A549 (cell line): ENCODE measurements at regions not wholly inside any gene's neighbourhood (a gene's known extent, or its start where the extent isn't known, plus 50 kb on each side); places are given as distances from the start of the nearest gene placed in this dataset.

Experiments used
- ATAC-seq, 2 experiments: fragments of 200-7000 bp in 1 of 2; fragments of >200 bp in 1 of 2; cut with Nextera tagmentation in 1 of 2; cut with Tn5 transposase in 1 of 2; 3 replicates each; pipeline versions ENCODE4 v1.8.0 to v1.9.1; 2018 to 2020; ENCODE audit warnings: mild to moderate bottlenecking in 1 of 2, moderate library complexity in 1 of 2
- CTCF ChIA-PET: fragments of 300-600 bp; sonication (Branson Sonifier 250); formaldehyde crosslinking; extraction: SDS; loops from one replicate; lab custom pipeline; 2021; ENCODE audit warnings: antibody characterized with exemption, inconsistent platforms; lab: Yijun Ruan, JAX
- POLR2A ChIA-PET: fragments of 350-600 bp; formaldehyde crosslinking; extraction: SDS; loops from one replicate; lab custom pipeline; 2021; ENCODE audit warnings: antibody characterized with exemption, inconsistent platforms; lab: Yijun Ruan, JAX
- DNase-seq, 2 experiments: peaks; one replicate each; pipeline versions ENCODE4 v3.0.0 to v3.0.0-alpha.2; 2011 to 2016; ENCODE audit warnings: low read depth in 1 of 2, low spot score in 1 of 2
- FAIRE-seq: peaks from 2 replicates; lab custom pipeline; 2011; peaks lifted over from hg19 to GRCh38; lab: Jason Lieb, UNC
- H3K27ac ChIP-seq, 2 experiments: fragments of >200 bp; sonication (Bioruptor Twin); formaldehyde crosslinking; 3 replicates each; pipeline ENCODE4 v1.5.1; 2016 to 2017
- H3K4me1 ChIP-seq: fragments of >200 bp; sonication (Bioruptor Twin); formaldehyde crosslinking; 3 replicates; pipeline ENCODE4 v1.6.1; 2016
- H3K4me2 ChIP-seq: fragments of >200 bp; sonication (Bioruptor Twin); formaldehyde crosslinking; 3 replicates; pipeline ENCODE4 v1.6.1; 2016
- H3K4me3 ChIP-seq: fragments of >200 bp; sonication (Bioruptor Twin); formaldehyde crosslinking; 3 replicates; pipeline ENCODE4 v1.5.1; 2016
- H3K9me3 ChIP-seq: fragments of >200 bp; sonication (Bioruptor Twin); formaldehyde crosslinking; 3 replicates; pipeline ENCODE4 v1.6.1; 2016
- CBX2 ChIP-seq: fragments of 200-600 bp; sonication (generic); IDR thresholded peaks from 2 replicates; pipeline ENCODE4 v1.6.1; 2016; ENCODE audit warnings: low read depth, mild to moderate bottlenecking, borderline replicate concordance
- CEBPB ChIP-seq, 2 experiments: fragments of >200 bp in 1 of 2; sonication (Bioruptor Twin) in 1 of 2; formaldehyde crosslinking in 1 of 2; IDR thresholded peaks; 2 replicates each; pipeline ENCODE4 v1.6.1; 2012 to 2016
- EHF ChIP-seq: fragments of 250-450 bp; sonication (Bioruptor Pico); IDR thresholded peaks from 2 replicates; pipeline ENCODE4 v1.5.0; 2020; ENCODE audit warnings: mild to moderate bottlenecking
- EP300 ChIP-seq, 2 experiments: fragments of >200 bp; sonication (Bioruptor Twin); formaldehyde crosslinking; IDR thresholded peaks; 2 replicates in 1 of 2; 3 replicates in 1 of 2; pipeline ENCODE4 v1.6.1; 2016 to 2017
- GATA3 ChIP-seq: IDR thresholded peaks from 2 replicates; pipeline ENCODE4 v1.6.1; 2012; ENCODE audit warnings: borderline replicate concordance
- HEYL ChIP-seq: fragments of 250-450 bp; sonication (Bioruptor Pico); IDR thresholded peaks from 2 replicates; pipeline ENCODE4 v1.8.0; 2021; ENCODE audit warnings: mild to moderate bottlenecking, moderate library complexity
- HOXB13 ChIP-seq: fragments of 250-450 bp; sonication (Bioruptor Pico); IDR thresholded peaks from 2 replicates; pipeline ENCODE4 v1.5.0; 2020; ENCODE audit warnings: low read depth, mild to moderate bottlenecking, moderate library complexity
- HOXB5 ChIP-seq: fragments of 250-450 bp; sonication (Bioruptor Pico); IDR thresholded peaks from 2 replicates; pipeline ENCODE4 v1.5.0; 2020; ENCODE audit warnings: mild to moderate bottlenecking, moderate library complexity
- KDM1A ChIP-seq: fragments of 200-600 bp; sonication (generic); IDR thresholded peaks from 2 replicates; pipeline ENCODE4 v1.6.1; 2016; ENCODE audit warnings: low read depth, mild to moderate bottlenecking
- KDM5A ChIP-seq: fragments of 200-600 bp; sonication (generic); IDR thresholded peaks from 2 replicates; pipeline ENCODE4 v1.6.1; 2016; ENCODE audit warnings: antibody characterized with exemption, mild to moderate bottlenecking
- POLR2AphosphoS2 ChIP-seq: conservative IDR thresholded peaks from 2 replicates; pipeline ENCODE4 v1.6.1; 2012; ENCODE audit warnings: low read length, improper control_type of control experiment, inconsistent platforms
- RAD21 ChIP-seq, 2 experiments: fragments of >200 bp in 1 of 2; sonication (Bioruptor Twin) in 1 of 2; formaldehyde crosslinking in 1 of 2; IDR thresholded peaks in 1 of 2; conservative IDR thresholded peaks in 1 of 2; 2 replicates in 1 of 2; 3 replicates in 1 of 2; pipeline ENCODE4 v1.6.1; 2012 to 2018; ENCODE audit warnings: inconsistent platforms in 1 of 2
- SMC3 ChIP-seq: fragments of >200 bp; sonication (Bioruptor Twin); formaldehyde crosslinking; IDR thresholded peaks from 3 replicates; pipeline ENCODE4 v1.6.1; 2018; ENCODE audit warnings: inconsistent platforms
- TFCP2L1 ChIP-seq: fragments of 250-450 bp; sonication (Bioruptor Pico); IDR thresholded peaks from 2 replicates; pipeline ENCODE4 v1.5.0; 2021; ENCODE audit warnings: mild to moderate bottlenecking
- TP53 ChIP-seq: fragments of 250-450 bp; sonication (Bioruptor Pico); IDR thresholded peaks from 2 replicates; pipeline ENCODE4 v1.5.0; 2021; ENCODE audit warnings: mild to moderate bottlenecking, moderate library complexity
- ZC3H11A ChIP-seq: fragments of 450-650 bp; IDR thresholded peaks from 2 replicates; pipeline ENCODE4 v1.6.1; 2014; ENCODE audit warnings: antibody characterized with exemption, mild to moderate bottlenecking
- ZFP36 ChIP-seq: fragments of 450-650 bp; IDR thresholded peaks from 2 replicates; pipeline ENCODE4 v1.6.1; 2014; ENCODE audit warnings: borderline replicate concordance; ENCODE audit not compliant: partially characterized antibody
- WGBS: methylation state at CpG from one replicate; pipeline ENCODE4 v1.1.6; 2017; ENCODE audit errors: missing lambda C conversion rate; 5-methylcytosine and 5-hydroxymethylcytosine counted together
- TF ChIP-seq, protein P1 (sequence below): fragments of 250-450 bp; sonication (Bioruptor Pico); IDR thresholded peaks from 2 replicates; pipeline ENCODE4 v1.5.0; 2020; ENCODE audit warnings: low read depth, mild to moderate bottlenecking, moderate library complexity
- TF ChIP-seq, protein P2 (sequence below): IDR thresholded peaks from 2 replicates; pipeline ENCODE4 v1.6.1; 2012; ENCODE audit warnings: low read depth, borderline replicate concordance
- TF ChIP-seq, protein P3 (sequence below): fragments of 150-350 bp; IDR thresholded peaks from 2 replicates; pipeline ENCODE4 v1.6.1; 2014; ENCODE audit warnings: low read depth, mild to moderate bottlenecking, low read length

DNA sequence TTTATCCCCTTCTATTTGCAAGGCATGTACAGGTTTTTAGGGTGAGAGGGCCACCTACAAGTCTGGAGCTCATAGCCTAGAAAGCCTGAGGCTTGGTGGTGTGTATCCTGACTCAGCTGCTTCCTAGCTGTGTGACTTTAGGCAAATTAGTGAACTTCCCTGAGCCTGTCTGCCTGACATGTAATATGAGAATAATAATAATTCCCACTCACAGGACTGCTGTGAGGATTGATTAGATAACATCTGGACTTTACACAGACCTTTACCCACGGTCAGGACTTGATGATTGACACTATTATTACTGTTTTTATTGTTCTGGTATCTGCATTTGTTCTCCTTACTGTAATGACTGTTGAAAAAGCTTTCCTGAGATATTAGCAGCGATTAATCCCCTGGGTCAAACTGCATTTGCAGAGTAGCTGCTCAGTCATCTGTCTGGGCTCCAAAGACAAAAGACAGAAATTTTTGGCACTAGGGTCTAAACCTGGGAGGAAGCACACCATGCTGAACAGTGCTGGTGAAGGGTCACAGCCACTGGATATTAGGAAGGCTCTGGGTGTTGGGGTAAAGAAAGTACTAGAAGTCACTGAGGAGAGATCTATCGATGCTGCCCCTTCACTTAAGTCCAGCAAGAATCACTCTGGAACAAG lies 276.5 kb upstream of the FN1 start:
- 32% methylated on average over 3 of the region's 3 CpGs for WGBS
- Histone ChIP-seq H3K27ac (peak overlapping the region; percentile 83 to 88), H3K9me3 (no peaks in the 10 kb centered on the region), H3K4me1 (peaks cover 41% of the 10 kb centered on the region), H3K4me2 (peak overlapping the region; percentile 72), H3K4me3 (no peak overlapping the region)
- FAIRE-seq (no peak), ATAC-seq (peak; percentile 15 to 60; a peak in 3 of 6 replicates), DNase-seq (peak in 1 of 2 experiments; percentile 29)
- POLR2A ChIA-PET: no interaction called here
- TF ChIP-seq RAD21 (conservative IDR thresholded peaks at IDR 0.05 in 1 of 2, IDR thresholded peaks at IDR 0.05 in 1 of 2) (no peak), ZFP36 (peak; percentile 25), HOXB13 (CRISPR knock-in tag) (no peak)
- TF ChIP-seq, protein P1, sequence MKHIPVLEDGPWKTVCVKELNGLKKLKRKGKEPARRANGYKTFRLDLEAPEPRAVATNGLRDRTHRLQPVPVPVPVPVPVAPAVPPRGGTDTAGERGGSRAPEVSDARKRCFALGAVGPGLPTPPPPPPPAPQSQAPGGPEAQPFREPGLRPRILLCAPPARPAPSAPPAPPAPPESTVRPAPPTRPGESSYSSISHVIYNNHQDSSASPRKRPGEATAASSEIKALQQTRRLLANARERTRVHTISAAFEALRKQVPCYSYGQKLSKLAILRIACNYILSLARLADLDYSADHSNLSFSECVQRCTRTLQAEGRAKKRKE: no peak
- TF ChIP-seq, protein P2, sequence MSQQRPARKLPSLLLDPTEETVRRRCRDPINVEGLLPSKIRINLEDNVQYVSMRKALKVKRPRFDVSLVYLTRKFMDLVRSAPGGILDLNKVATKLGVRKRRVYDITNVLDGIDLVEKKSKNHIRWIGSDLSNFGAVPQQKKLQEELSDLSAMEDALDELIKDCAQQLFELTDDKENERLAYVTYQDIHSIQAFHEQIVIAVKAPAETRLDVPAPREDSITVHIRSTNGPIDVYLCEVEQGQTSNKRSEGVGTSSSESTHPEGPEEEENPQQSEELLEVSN: no peak
- CTCF ChIA-PET: interaction anchor here (0.6 kb wide), 1 partner anchor 418 kb away, joined by 4 read pairs; no protein-coding TSS in a partner anchor

DNA sequence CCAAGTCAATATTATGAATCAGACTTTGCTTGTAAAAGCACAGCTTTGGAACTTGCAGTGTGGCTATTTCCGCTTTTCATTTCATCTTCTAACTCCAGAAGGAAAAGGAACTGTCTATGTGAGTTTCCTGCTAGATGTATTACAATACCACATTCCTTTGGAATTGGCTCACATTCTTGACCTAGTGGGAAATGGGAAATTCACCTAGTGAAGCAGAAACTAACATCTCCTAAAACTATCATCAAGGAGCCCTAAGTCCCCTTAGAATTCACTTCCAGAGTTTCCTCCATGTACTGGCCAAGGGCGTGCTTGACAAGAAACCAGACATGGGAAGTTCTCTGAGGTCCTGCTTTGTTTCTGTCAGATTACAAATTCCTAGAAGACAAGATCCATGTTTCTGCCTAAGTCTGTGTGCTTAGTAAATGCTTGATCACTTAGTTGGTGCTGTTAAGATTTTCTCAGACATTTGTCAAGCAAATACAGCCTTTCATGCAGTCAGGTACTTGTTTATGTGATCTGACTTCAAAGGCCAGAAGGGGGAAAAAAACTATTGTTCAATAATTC lies 275.7 kb upstream of the FN1 start:
- H3K9me3 ChIP-seq: no peaks in the 10 kb centered on the region
- peak overlapping the region; percentile 83 to 88 for H3K27ac ChIP-seq
- POLR2A ChIA-PET: no interaction called here
- TF ChIP-seq HOXB13 (CRISPR knock-in tag): no peak
- 0 out of 4 replicates have a peak, but pooled peaks of 1 of the 2 experiments have one; percentile 2 for TF ChIP-seq CEBPB (IDR thresholded peaks at IDR 0.05)
- TF ChIP-seq, protein P3, sequence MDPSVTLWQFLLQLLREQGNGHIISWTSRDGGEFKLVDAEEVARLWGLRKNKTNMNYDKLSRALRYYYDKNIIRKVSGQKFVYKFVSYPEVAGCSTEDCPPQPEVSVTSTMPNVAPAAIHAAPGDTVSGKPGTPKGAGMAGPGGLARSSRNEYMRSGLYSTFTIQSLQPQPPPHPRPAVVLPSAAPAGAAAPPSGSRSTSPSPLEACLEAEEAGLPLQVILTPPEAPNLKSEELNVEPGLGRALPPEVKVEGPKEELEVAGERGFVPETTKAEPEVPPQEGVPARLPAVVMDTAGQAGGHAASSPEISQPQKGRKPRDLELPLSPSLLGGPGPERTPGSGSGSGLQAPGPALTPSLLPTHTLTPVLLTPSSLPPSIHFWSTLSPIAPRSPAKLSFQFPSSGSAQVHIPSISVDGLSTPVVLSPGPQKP: no peak
- TF ChIP-seq POLR2AphosphoS2: no peak
- TF ChIP-seq CBX2: no peak
- no peak for TF ChIP-seq TP53 (CRISPR knock-in tag)
- TF ChIP-seq SMC3: no peak; the same call in 2 of the 3 replicates
- peak; percentile 33; the same call in 1 of the 2 replicates for TF ChIP-seq GATA3
- TF ChIP-seq, all 56 proteins: peak for 2
- peak overlapping the region; percentile 72 for H3K4me2 ChIP-seq
- no peak overlapping the region for H3K4me3 ChIP-seq
- FAIRE-seq: no peak
- 67% methylated on average over 2 of the region's 2 CpGs for WGBS
- peak in 1 of 2 experiments; percentile 48 for DNase-seq
- peak; percentile 31 to 67; a peak in 4 of 6 replicates for ATAC-seq
- CTCF ChIA-PET: interaction anchor here (0.8 kb wide), 1 partner anchor 18 kb away, joined by 3 read pairs; no protein-coding TSS in a partner anchor
- H3K4me1 ChIP-seq: peaks cover 43% of the 10 kb centered on the region

DNA sequence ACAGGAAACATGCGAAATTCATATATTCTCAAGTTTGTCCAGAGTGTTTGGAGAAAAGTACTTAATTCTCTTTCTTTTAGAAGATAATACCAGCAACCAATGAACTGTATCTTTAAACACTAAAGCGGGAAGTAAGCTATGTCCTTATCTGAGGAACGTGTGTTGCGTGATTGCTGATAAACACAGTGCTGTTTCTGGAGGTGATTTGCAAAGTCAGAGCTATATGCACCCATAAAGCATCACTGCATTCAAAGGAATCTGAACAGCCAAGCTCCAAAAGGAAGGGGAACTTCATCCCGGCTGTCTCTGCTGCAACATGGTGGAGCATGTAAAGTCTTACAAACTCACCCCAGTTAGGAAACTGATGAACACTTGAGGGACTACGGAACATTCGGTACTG lies 271.7 kb upstream of the FN1 start:
- TF ChIP-seq KDM1A (no peak), CEBPB (IDR thresholded peaks at IDR 0.05) (no peak), HOXB5 (CRISPR knock-in tag) (no peak), ZC3H11A (no peak), HEYL (CRISPR knock-in tag) (no peak), EHF (no peak), EP300 (IDR thresholded peaks at IDR 0.05) (no peak), KDM5A (no peak), HOXB13 (CRISPR knock-in tag) (no peak), TFCP2L1 (CRISPR knock-in tag) (no peak)
- TF ChIP-seq, all 56 proteins: peak for 0
- no peak overlapping the region for H3K27ac ChIP-seq
- WGBS: 95% methylated on average over 7 of the region's 7 CpGs
- CTCF ChIA-PET: interaction anchor here (1.1 kb wide), 1 partner anchor 19 kb away, joined by 4 read pairs; no protein-coding TSS in a partner anchor
- peaks cover 38% of the 10 kb centered on the region for H3K4me1 ChIP-seq
- H3K4me3 ChIP-seq: no peak overlapping the region
- H3K4me2 ChIP-seq: no peak overlapping the region
- no peak for FAIRE-seq
- H3K9me3 ChIP-seq: no peaks in the 10 kb centered on the region
- POLR2A ChIA-PET: no interaction called here
- no peak for ATAC-seq
- DNase-seq: no peak
